ENCODE measurements at regions not wholly inside any gene's neighbourhood (a gene's known extent, or its start where the extent isn't known, plus 50 kb on each side); places are given as distances from the start of the nearest gene placed in this dataset.
"Not testable (repeated sequence)": the region's sequence is repeated elsewhere in the genome, so short reads cannot be mapped to it uniquely, and the experiment has no call there.

- DNase-seq = no peak
These were observed 120.0 kb upstream of the EGFR start for GRCh38 chr7:54898659-54899340.

- DNase-seq = no peak
These were observed 117.0 kb upstream of the EGFR start for GRCh38 chr7:54901840-54902239.

- DNase-seq = no peak
These were observed 114.7 kb upstream of the EGFR start for GRCh38 chr7:54904130-54904529.

- DNase-seq = no peak
These were observed 113.8 kb upstream of the EGFR start for GRCh38 chr7:54904986-54905385.

GRCh38 chr7:54906963-54907362, 111.9 kb upstream of the EGFR start:
- DNase-seq = no peak

GRCh38 chr7:54907981-54908380, 110.8 kb upstream of the EGFR start:
- DNase-seq = no peak

GRCh38 chr7:54908760-54909438, 109.9 kb upstream of the EGFR start:
- DNase-seq = no peak

- no peak for DNase-seq
These were observed 102.8 kb upstream of the EGFR start for GRCh38 chr7:54915870-54916598.

GRCh38 chr7:54917613-54918391, 101.0 kb upstream of the EGFR start:
- no peak for DNase-seq

GRCh38 chr7:54921116-54921515, 97.7 kb upstream of the EGFR start:
- no peak for DNase-seq

- no peak for DNase-seq
These were observed 87.3 kb upstream of the EGFR start for GRCh38 chr7:54931532-54931931.

- DNase-seq = peak; percentile 48 to 64 (median 58)
These were observed 85.8 kb upstream of the EGFR start for GRCh38 chr7:54932818-54933543.

GRCh38 chr7:54933643-54934042, 85.2 kb upstream of the EGFR start:
- DNase-seq = no peak

- no peak for DNase-seq
These were observed 78.1 kb upstream of the EGFR start for GRCh38 chr7:54940748-54941147.

- DNase-seq = no peak
These were observed 74.6 kb upstream of the EGFR start for GRCh38 chr7:54944179-54944578.

GRCh38 chr7:54946271-54946670, 72.5 kb upstream of the EGFR start:
- DNase-seq = no peak

- no peak for DNase-seq
These were observed 72.1 kb upstream of the EGFR start for GRCh38 chr7:54946764-54947163.

- DNase-seq = no peak
These were observed 71.6 kb upstream of the EGFR start for GRCh38 chr7:54947266-54947665.

- DNase-seq = not testable (repeated sequence)
These were observed 69.3 kb upstream of the EGFR start for GRCh38 chr7:54949514-54949913.

GRCh38 chr7:54955296-54955695, 63.5 kb upstream of the EGFR start:
- no peak for DNase-seq

GRCh38 chr7:54955696-54956420, 63.0 kb upstream of the EGFR start:
- no peak for DNase-seq

GRCh38 chr7:54956865-54957264, 62.0 kb upstream of the EGFR start:
- DNase-seq = no peak
